Femur (tissue), 1 donor: ENCODE measurements at regions not wholly inside any gene's neighbourhood (a gene's known extent, or its start where the extent isn't known, plus 50 kb on each side); places are given as distances from the start of the nearest gene placed in this dataset.

Experiments used
- DNase-seq: peaks from one replicate; pipeline ENCODE4 v3.0.0-alpha.2; 2017

GRCh38 chr2:14560716-14561115, 71.8 kb upstream of the LRATD1 start:
- DNase-seq: no peak

GRCh38 chr2:14563324-14563723, 69.2 kb upstream of the LRATD1 start:
- DNase-seq: no peak

GRCh38 chr2:14565666-14566065, 66.9 kb upstream of the LRATD1 start:
- no peak for DNase-seq

- DNase-seq: no peak
These were observed 65.0 kb upstream of the LRATD1 start for GRCh38 chr2:14567561-14567960.

- no peak for DNase-seq
These were observed 63.2 kb upstream of the LRATD1 start for GRCh38 chr2:14569294-14569693.

- DNase-seq: no peak
These were observed 59.9 kb upstream of the LRATD1 start for GRCh38 chr2:14572633-14573032.

GRCh38 chr2:14577843-14578242, 54.7 kb upstream of the LRATD1 start:
- no peak for DNase-seq
